ENCODE measurements at regions not wholly inside any gene's neighbourhood (a gene's known extent, or its start where the extent isn't known, plus 50 kb on each side); places are given as distances from the start of the nearest gene placed in this dataset.

GRCh38 chr4:24000470-24000831 lies 110.6 kb upstream of the PPARGC1A start:
- Mint-ChIP-seq H3K27me3 (ENCODE audit: insufficient read depth, low read depth) (no peaks in the 10 kb centered on the region), H3K27ac (no peak overlapping the region), H3K9me3 (no peaks in the 10 kb centered on the region), H3K4me3 (no peak overlapping the region), H3K36me3 (no peaks in the 10 kb centered on the region), H3K4me1 (peaks cover 10% of the 10 kb centered on the region)
- no peak overlapping the region for H3K4me2 ChIP-seq
- no peak for DNase-seq (ENCODE audit: low spot score)
- H3K27me3 ChIP-seq, result no peaks in the 10 kb centered on the region
- no peaks in the 10 kb centered on the region for H4K20me1 ChIP-seq (ENCODE audit: low read depth)
- H3F3A ChIP-seq (ENCODE audit: low read depth), result peaks cover 5% of the 10 kb centered on the region
- no peaks in the 10 kb centered on the region for H3K36me3 ChIP-seq
- H3K79me2 ChIP-seq (ENCODE audit: low read depth), result no peaks in the 10 kb centered on the region
- H3K27ac ChIP-seq, result no peak overlapping the region
- no peak overlapping the region for H3K9ac ChIP-seq
- H3K4me1 ChIP-seq, result peaks cover 45% of the 10 kb centered on the region
- no peaks in the 10 kb centered on the region for H3K9me3 ChIP-seq (ENCODE audit: low read depth)
- no peak overlapping the region for H3K4me3 ChIP-seq
- TF ChIP-seq CTCF (IDR thresholded peaks at IDR 0.05) (no peak), EZH2phosphoT487 (IDR thresholded peaks at IDR 0.05) (no peak), EZH2 (IDR thresholded peaks at IDR 0.05) (no peak)
- H2AFZ ChIP-seq (replicated peaks), result no peak overlapping the region

GRCh38 chr4:23999714-24000469 lies 110.0 kb upstream of the PPARGC1A start:
- Histone ChIP-seq H3K9ac (no peak overlapping the region), H3K79me2 (ENCODE audit: low read depth) (no peaks in the 10 kb centered on the region), H3F3A (ENCODE audit: low read depth) (peaks cover 5% of the 10 kb centered on the region), H4K20me1 (ENCODE audit: low read depth) (no peaks in the 10 kb centered on the region), H3K4me1 (peaks cover 40% of the 10 kb centered on the region), H3K36me3 (no peaks in the 10 kb centered on the region), H3K9me3 (ENCODE audit: low read depth) (no peaks in the 10 kb centered on the region), H3K27me3 (no peaks in the 10 kb centered on the region), H3K4me3 (no peak overlapping the region), H3K4me2 (no peak overlapping the region), H2AFZ (replicated peaks) (no peak overlapping the region), H3K27ac (no peak overlapping the region)
- DNase-seq (ENCODE audit: low spot score), result no peak
- no peaks in the 10 kb centered on the region for H3K36me3 Mint-ChIP-seq
- TF ChIP-seq CTCF (IDR thresholded peaks at IDR 0.05), result no peak
- no peak for TF ChIP-seq EZH2phosphoT487 (IDR thresholded peaks at IDR 0.05)
- TF ChIP-seq EZH2 (IDR thresholded peaks at IDR 0.05), result no peak
- H3K27ac Mint-ChIP-seq, result no peak overlapping the region
- no peaks in the 10 kb centered on the region for H3K27me3 Mint-ChIP-seq (ENCODE audit: insufficient read depth, low read depth)
- no peaks in the 10 kb centered on the region for H3K9me3 Mint-ChIP-seq
- H3K4me3 Mint-ChIP-seq, result no peak overlapping the region
- H3K4me1 Mint-ChIP-seq, result peaks cover 10% of the 10 kb centered on the region

GRCh38 chr4:23993373-23993772 lies 103.5 kb upstream of the PPARGC1A start:
- Mint-ChIP-seq H3K27me3 (ENCODE audit: insufficient read depth, low read depth) (no peaks in the 10 kb centered on the region), H3K4me1 (peaks cover 14% of the 10 kb centered on the region), H3K9me3 (no peaks in the 10 kb centered on the region), H3K4me3 (no peak overlapping the region), H3K36me3 (no peaks in the 10 kb centered on the region), H3K27ac (no peak overlapping the region)
- H3K4me2 ChIP-seq, result no peak overlapping the region
- no peak for DNase-seq (ENCODE audit: low spot score)
- H3K9ac ChIP-seq, result no peak overlapping the region
- peaks cover 10% of the 10 kb centered on the region for H3F3A ChIP-seq (ENCODE audit: low read depth)
- H3K9me3 ChIP-seq (ENCODE audit: low read depth), result no peaks in the 10 kb centered on the region
- peaks cover 7% of the 10 kb centered on the region for H3K4me1 ChIP-seq
- no peaks in the 10 kb centered on the region for H3K79me2 ChIP-seq (ENCODE audit: low read depth)
- H3K36me3 ChIP-seq, result no peaks in the 10 kb centered on the region
- no peak overlapping the region for H2AFZ ChIP-seq (replicated peaks)
- H3K27ac ChIP-seq, result no peak overlapping the region
- TF ChIP-seq EZH2phosphoT487 (IDR thresholded peaks at IDR 0.05), result no peak
- H3K27me3 ChIP-seq, result no peaks in the 10 kb centered on the region
- no peaks in the 10 kb centered on the region for H4K20me1 ChIP-seq (ENCODE audit: low read depth)
- H3K4me3 ChIP-seq, result no peak overlapping the region

- no peaks in the 10 kb centered on the region for H3K36me3 ChIP-seq
- Mint-ChIP-seq H3K9me3 (no peaks in the 10 kb centered on the region), H3K27me3 (ENCODE audit: insufficient read depth, low read depth) (no peaks in the 10 kb centered on the region), H3K27ac (no peak overlapping the region), H3K4me1 (peaks cover 14% of the 10 kb centered on the region), H3K4me3 (no peak overlapping the region), H3K36me3 (no peaks in the 10 kb centered on the region)
- no peak overlapping the region for H3K4me3 ChIP-seq
- H3F3A ChIP-seq (ENCODE audit: low read depth), result peaks cover 10% of the 10 kb centered on the region
- no peaks in the 10 kb centered on the region for H3K27me3 ChIP-seq
- no peaks in the 10 kb centered on the region for H3K79me2 ChIP-seq (ENCODE audit: low read depth)
- H2AFZ ChIP-seq (replicated peaks), result no peak overlapping the region
- no peak for DNase-seq (ENCODE audit: low spot score)
- H3K27ac ChIP-seq, result no peak overlapping the region
- H3K9ac ChIP-seq, result no peak overlapping the region
- peaks cover 7% of the 10 kb centered on the region for H3K4me1 ChIP-seq
- no peak overlapping the region for H3K4me2 ChIP-seq
- no peaks in the 10 kb centered on the region for H3K9me3 ChIP-seq (ENCODE audit: low read depth)
- H4K20me1 ChIP-seq (ENCODE audit: low read depth), result no peaks in the 10 kb centered on the region
- TF ChIP-seq EZH2 (IDR thresholded peaks at IDR 0.05) (no peak), CTCF (IDR thresholded peaks at IDR 0.05) (no peak), EZH2phosphoT487 (IDR thresholded peaks at IDR 0.05) (no peak)
Measured at GRCh38 chr4:23991444-23991843, 101.6 kb upstream of the PPARGC1A start.

Data from neural progenitor cell (in vitro differentiated cells).